ENCODE measurements at regions not wholly inside any gene's neighbourhood (a gene's known extent, or its start where the extent isn't known, plus 50 kb on each side); places are given as distances from the start of the nearest gene placed in this dataset.
"Not testable (repeated sequence)": the region's sequence is repeated elsewhere in the genome, so short reads cannot be mapped to it uniquely, and the experiment has no call there.

DNA sequence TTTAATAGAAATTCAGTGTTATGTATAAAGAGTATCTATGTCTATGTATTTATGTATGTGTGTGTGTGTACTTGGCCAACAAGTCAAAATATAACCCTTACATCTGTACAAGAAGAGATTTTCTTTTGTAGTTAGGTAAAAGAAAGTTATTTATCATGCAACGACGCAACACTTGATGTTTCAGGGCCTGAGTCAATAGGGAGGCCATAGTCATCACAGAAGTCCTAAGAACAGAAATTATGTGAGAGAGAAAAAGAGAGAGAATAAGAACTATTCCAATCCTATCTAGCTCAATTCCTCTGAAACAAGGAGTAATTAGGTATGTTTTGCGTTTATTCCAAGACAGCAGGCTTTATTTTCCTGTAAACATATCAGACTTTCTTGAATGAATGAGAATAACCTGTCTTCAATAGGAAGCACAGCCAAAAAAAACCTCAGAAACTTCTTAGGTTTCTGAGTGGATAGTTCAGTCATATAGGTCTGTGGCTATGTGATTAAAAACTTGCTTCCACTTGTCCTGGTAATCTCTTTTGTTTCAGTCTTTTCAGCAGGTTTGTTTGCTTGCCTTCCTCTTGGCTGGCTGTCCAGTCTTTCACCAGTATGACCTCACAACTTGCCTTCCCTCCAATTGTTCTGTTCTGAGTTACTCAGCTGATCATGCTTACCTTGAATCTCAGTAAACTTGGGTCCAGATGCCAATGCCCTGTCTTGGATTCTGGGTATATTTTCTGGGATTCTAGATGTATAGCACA lies 382.4 kb upstream of the GBE1 start:
- peak in 1 of 2 experiments; percentile 3 for DNase-seq

DNA sequence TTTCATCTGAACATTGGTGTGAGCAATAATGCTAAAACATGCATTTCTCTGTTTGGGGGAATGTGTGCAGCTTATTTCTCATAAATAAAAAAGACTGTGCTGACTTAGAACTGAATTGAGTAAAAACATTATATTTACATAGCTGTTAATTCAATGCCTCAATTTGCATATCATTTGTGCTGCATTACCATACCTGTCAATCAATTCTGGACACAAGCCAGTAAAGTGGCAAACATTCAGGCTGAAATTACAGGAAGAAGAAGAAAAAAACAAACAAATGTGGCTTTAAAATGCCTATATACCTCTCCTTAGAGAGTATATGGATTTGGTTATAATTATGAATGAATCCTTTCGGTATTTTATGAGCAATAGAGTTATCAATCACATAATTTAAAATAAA lies 380.1 kb upstream of the GBE1 start:
- no peak for DNase-seq

DNA sequence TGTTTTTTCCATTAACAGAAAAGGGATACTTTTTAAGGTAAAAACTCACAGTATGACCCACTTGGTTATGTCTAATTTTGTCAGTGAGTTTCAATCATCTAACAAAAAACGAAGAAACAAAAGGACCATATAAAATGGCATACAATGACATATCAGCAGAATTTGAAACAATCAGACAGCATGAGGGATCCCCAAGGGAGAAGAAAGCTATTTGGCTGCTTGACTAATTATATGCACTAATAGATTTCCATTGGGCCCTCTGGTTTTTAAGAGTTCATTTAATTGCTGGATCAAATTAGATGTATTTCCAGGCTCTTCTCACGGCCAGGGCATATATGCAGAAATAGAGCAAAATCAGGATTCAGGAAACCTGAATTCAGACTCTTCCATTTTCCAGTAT lies 376.4 kb upstream of the GBE1 start:
- no peak for DNase-seq

DNA sequence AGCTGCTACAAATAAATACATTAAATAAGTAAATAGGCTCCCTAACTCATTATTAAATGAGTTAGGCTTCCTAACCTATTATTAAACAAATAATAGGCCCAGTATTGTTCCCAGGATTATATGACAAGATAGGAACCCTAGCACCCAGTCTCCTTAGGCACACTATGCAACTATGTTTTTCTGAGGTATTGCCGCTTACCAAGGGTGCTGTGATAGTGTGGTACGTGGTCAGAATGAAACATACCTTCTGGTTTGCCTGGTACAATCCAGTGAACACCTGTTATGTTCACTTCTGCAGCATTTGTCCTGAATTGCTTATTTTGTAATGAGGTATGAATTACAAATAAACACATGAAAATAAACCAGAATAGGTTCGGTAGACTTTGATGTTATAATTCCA lies 375.6 kb upstream of the GBE1 start:
- DNase-seq: no peak

GRCh38 chr3:82133070-82133606 lies 371.7 kb upstream of the GBE1 start:
- peak; percentile 13 to 53 for DNase-seq

- DNase-seq: no peak
Observed at GRCh38 chr3:82132210-82133069, 371.0 kb upstream of the GBE1 start.

GRCh38 chr3:82130046-82130445 lies 368.6 kb upstream of the GBE1 start:
- DNase-seq: no peak

GRCh38 chr3:82129221-82129801 lies 367.9 kb upstream of the GBE1 start:
- DNase-seq: no peak

GRCh38 chr3:82128271-82128670 lies 366.8 kb upstream of the GBE1 start:
- no peak for DNase-seq

GRCh38 chr3:82122554-82123345 lies 361.3 kb upstream of the GBE1 start:
- DNase-seq: no peak

- DNase-seq: no peak
Observed at GRCh38 chr3:82114589-82114988, 353.1 kb upstream of the GBE1 start.

DNA sequence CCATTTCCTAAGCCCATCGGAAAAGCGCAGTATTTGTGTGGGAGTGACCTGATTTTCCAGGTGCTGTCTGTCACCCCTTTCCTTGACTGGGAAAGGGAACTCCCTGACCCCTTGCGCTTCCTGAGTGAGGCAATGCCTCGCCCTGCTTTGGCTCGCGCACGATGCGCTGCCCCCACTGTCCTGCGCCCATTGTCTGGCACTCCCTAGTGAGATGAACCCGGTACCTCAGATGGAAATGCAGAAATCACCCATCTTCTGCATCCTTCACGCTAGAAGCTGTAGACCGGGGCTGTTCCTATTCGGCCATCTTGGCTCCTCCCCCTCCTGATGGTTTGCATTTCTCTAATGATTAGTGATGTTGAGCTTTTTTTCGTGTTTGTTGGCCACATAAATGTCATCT lies 349.3 kb upstream of the GBE1 start:
- not testable (repeated sequence) for DNase-seq

DNA sequence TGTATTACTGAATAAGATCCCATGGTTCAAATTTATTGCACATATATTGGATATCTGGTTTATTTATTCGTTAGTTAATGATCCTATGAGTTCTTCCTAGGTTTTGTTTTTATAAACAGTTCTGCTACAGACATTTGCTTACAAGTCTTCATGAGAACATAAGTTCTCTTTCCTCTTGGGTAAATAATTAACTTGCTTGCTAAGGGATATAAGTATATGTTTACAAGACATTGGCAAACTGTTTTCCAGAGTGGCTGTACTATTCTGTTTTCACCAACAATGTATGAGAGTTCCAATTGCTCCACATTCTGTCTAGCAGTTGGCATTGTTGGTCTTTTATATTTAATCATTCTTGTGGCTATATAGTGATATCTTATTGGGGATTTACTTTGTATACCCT lies 341.8 kb upstream of the GBE1 start:
- no peak for DNase-seq

DNA sequence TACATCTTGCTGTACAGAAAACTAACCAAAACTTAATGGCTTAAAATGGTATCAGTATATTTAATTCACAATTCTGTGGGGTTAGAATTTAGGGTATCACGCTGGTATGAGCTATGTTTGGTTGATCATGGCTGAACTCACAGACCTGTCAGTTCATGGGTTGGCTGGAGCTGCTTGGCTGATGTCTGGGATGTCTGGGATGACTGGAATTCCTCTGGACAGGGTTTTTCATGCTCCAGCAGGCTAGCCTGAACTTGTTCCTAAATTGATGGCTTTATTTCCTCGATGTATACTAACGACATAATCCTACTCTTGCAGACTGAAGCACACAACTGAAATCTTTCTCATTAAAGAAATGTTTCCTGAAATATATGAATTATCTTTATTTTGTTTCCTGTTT lies 338.9 kb upstream of the GBE1 start:
- no peak for DNase-seq

DNA sequence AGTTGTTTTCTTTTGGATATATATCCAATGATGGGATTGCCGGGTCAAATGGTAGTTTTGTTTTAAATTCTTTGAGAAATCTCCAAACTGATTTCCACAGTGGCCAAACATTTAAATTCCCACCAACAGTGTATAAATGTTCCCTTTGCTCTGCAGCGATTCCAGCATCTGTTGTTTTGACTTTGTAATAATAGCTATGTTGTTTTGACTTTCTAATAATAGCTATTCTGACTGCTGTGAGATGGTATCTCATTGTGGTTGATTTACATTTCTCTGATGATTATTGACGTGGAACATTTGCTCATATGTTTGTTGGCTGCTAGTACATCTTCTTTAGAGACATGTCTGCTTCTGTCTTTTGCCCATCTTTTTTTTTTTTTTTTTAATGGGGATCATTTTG lies 332.2 kb upstream of the GBE1 start:
- DNase-seq: no peak

- no peak for DNase-seq
Observed at GRCh38 chr3:82088749-82089148, 327.3 kb upstream of the GBE1 start.

DNA sequence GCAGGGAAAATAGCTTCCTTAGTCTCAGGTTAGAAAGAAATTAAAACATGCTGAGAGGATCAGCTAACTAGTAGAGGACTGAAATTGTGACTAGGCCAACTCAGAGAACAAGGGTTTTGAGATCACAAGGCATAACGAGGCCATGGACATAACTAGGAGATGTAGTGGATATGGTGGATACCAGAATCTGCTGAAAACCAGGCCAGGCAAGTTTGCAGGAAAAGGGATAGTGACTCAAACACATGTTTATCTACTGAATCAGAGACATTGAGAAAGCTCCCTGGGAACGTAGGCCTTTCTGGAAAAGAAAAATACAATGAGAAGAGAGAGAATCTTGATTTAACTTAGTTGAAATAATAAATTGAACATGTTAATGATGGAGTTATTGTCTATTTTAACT lies 326.5 kb upstream of the GBE1 start:
- no peak for DNase-seq

DNA sequence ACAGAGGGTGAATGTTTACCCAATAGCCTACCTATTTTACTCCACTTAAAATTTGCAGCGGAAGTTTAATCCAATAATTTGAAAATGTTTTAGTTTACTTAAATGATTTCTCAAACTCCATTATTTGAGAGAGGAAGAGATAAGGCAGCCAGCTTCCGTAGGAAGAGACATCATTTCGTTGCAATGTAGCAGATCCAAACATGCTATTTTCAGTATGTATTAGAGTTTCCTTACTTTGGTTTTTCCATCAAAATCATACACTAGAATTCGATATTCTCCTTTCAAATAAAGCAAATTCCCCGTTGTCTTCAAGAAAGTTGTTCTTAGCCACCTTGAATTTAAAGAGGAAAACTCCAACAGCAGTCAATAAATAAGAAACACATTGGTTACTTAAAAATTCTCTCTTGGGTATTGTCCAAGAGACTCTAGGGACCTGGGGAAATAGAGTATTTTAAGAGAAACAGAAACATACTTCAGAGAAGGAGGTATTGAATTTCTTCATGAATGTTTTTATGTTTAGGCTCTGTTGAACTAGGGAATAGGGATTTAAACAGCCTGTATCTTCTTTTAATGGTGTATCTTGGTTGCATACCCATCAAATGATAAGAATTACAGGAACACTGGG lies 324.5 kb upstream of the GBE1 start:
- DNase-seq: no peak

DNA sequence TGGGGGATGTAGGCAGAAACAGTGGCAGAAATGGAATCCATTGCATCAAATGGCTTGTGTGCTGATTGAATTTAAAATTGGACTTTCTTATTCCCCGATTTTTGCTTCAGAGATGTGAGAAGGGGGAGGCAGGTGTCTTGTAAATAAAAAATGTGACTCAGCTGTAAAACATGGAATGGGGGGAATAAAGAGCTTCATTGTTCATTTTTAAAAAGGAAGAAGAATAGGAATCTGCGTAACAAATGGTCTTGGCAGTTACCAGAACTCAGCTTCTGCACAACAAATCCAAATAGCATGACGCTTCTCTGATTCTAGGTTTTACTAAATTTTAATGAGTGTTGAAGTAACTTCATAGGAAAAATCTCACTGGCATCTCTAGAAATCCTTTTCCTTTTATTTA lies 323.9 kb upstream of the GBE1 start:
- DNase-seq: no peak

DNA sequence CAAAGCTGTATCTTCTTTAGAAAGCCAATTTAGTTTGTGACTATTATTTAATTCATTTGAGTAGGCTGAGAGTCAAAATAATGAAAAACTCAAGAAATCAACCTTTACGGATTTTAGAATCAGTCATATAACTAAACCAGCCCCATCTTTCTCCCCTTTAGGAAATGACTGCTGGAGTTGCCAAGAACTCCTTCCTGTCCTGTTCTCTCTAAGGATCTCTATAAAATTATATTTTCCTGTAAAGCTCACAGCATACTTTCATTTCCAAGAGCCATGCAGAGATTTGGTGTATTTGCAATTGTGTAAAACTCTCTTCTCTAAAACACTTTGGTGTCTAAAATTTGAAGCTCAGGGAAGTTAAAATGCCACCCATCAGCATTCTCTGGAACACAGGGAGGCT lies 323.4 kb upstream of the GBE1 start:
- no peak for DNase-seq

- no peak for DNase-seq
Observed at GRCh38 chr3:82082796-82083195, 321.4 kb upstream of the GBE1 start.

DNA sequence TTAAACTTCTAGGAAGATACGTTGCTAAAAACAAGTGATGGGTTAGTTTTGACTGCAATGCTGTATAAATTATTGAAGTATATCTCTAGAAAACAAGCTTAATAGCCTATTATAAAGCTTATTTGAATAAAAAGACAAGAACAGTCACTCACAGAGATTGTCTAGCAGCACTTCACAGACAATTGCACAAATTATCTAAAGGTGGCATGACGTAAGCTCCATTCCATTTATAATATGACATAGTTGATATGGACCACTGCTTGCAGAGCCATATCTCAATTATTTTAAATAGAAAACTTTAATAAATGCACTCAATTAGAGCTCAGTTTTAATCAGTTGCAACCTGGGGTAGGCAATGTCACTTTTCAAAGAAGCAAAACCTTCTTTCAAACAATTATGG lies 319.9 kb upstream of the GBE1 start:
- no peak for DNase-seq

Measured in NCI-H2081 (cell line).